Neural progenitor cell (in vitro differentiated cells): ENCODE measurements at regions not wholly inside any gene's neighbourhood (a gene's known extent, or its start where the extent isn't known, plus 50 kb on each side); places are given as distances from the start of the nearest gene placed in this dataset.

ENCODE experiments used
- DNase-seq: peaks from one replicate; pipeline ENCODE4 v3.0.0-alpha.2; 2016; ENCODE audit warnings: low spot score
- H2AFZ ChIP-seq: fragments of 200-600 bp; sonication (generic); replicated peaks from 2 replicates; pipeline ENCODE4 v1.6.1; 2016; ENCODE audit warnings: antibody characterized with exemption
- H3F3A ChIP-seq: fragments of 200-600 bp; sonication (generic); 2 replicates; pipeline ENCODE4 v1.6.1; 2016; ENCODE audit warnings: antibody characterized with exemption, low read depth
- H3K27ac ChIP-seq: fragments of 200-600 bp; sonication (generic); 2 replicates; pipeline ENCODE4 v1.5.1; 2016; ENCODE audit warnings: mild to moderate bottlenecking
- H3K27me3 ChIP-seq: fragments of 200-600 bp; sonication (generic); 2 replicates; pipeline ENCODE4 v1.6.1; 2016; ENCODE audit warnings: mild to moderate bottlenecking, moderate library complexity
- H3K36me3 ChIP-seq: fragments of 200-600 bp; sonication (generic); 2 replicates; pipeline ENCODE4 v1.5.1; 2016
- H3K4me1 ChIP-seq: fragments of 200-600 bp; sonication (generic); 2 replicates; pipeline ENCODE4 v1.6.1; 2016; ENCODE audit warnings: mixed run types
- H3K4me2 ChIP-seq: fragments of 200-600 bp; sonication (generic); 2 replicates; pipeline ENCODE4 v1.6.1; 2016
- H3K4me3 ChIP-seq: fragments of 200-600 bp; sonication (generic); 2 replicates; pipeline ENCODE4 v1.5.1; 2016
- H3K79me2 ChIP-seq: fragments of 200-600 bp; sonication (generic); 2 replicates; pipeline ENCODE4 v1.6.1; 2016; ENCODE audit warnings: low read depth
- H3K9ac ChIP-seq: fragments of 200-600 bp; sonication (generic); 2 replicates; pipeline ENCODE4 v1.6.1; 2016
- H3K9me3 ChIP-seq: fragments of 200-600 bp; sonication (generic); 2 replicates; pipeline ENCODE4 v1.5.1; 2016; ENCODE audit warnings: low read depth
- H4K20me1 ChIP-seq: fragments of 200-600 bp; sonication (generic); 2 replicates; pipeline ENCODE4 v1.6.1; 2016; ENCODE audit warnings: low read depth
- H3K27ac Mint-ChIP-seq: 3 replicates; pipeline ENCODE4 v1.8.0; 2021; ENCODE audit warnings: mixed read lengths
- H3K27me3 Mint-ChIP-seq: 2 replicates; pipeline ENCODE4 v1.8.0; 2022; ENCODE audit warnings: low read depth, mild to moderate bottlenecking, inconsistent platforms, moderate library complexity, mixed read lengths; ENCODE audit not compliant: insufficient read depth
- H3K36me3 Mint-ChIP-seq: 3 replicates; pipeline ENCODE4 v1.8.0; 2021; ENCODE audit warnings: mixed read lengths
- H3K4me1 Mint-ChIP-seq: 3 replicates; pipeline ENCODE4 v1.8.0; 2021; ENCODE audit warnings: mixed read lengths
- H3K4me3 Mint-ChIP-seq: 3 replicates; pipeline ENCODE4 v1.8.0; 2021; ENCODE audit warnings: mild to moderate bottlenecking, moderate library complexity, mixed read lengths
- H3K9me3 Mint-ChIP-seq: 3 replicates; pipeline ENCODE4 v1.8.0; 2020; ENCODE audit warnings: mixed read lengths
- CTCF ChIP-seq: fragments of 200-600 bp; sonication (generic); IDR thresholded peaks from 2 replicates; pipeline ENCODE4 v1.5.1; 2017; ENCODE audit warnings: antibody characterized with exemption, mild to moderate bottlenecking
- EZH2 ChIP-seq: fragments of 200-600 bp; sonication (generic); IDR thresholded peaks from 2 replicates; pipeline ENCODE4 v1.6.1; 2017; ENCODE audit warnings: antibody characterized with exemption, mild to moderate bottlenecking, moderate library complexity
- EZH2phosphoT487 ChIP-seq: fragments of 200-600 bp; sonication (generic); IDR thresholded peaks from 2 replicates; pipeline ENCODE4 v1.6.1; 2017; ENCODE audit warnings: antibody characterized with exemption

GRCh38 chr10:20399772-20400171 lies 497.3 kb downstream of the NEBL start:
- Histone ChIP-seq H3K4me3 (no peak overlapping the region), H3K27ac (no peak overlapping the region), H3K36me3 (no peaks in the 10 kb centered on the region), H2AFZ (peak overlapping the region; percentile 48), H3K4me1 (no peaks in the 10 kb centered on the region), H3K27me3 (no peaks in the 10 kb centered on the region), H3K4me2 (no peak overlapping the region), H3F3A (no peaks in the 10 kb centered on the region), H4K20me1 (no peaks in the 10 kb centered on the region), H3K79me2 (no peaks in the 10 kb centered on the region), H3K9ac (no peak overlapping the region), H3K9me3 (no peaks in the 10 kb centered on the region)
- H3K36me3 Mint-ChIP-seq = no peaks in the 10 kb centered on the region
- H3K27ac Mint-ChIP-seq = no peak overlapping the region
- H3K27me3 Mint-ChIP-seq = peaks cover 2% of the 10 kb centered on the region
- H3K9me3 Mint-ChIP-seq = no peaks in the 10 kb centered on the region
- no peak for DNase-seq
- no peak overlapping the region for H3K4me3 Mint-ChIP-seq
- H3K4me1 Mint-ChIP-seq = peaks cover 2% of the 10 kb centered on the region
- TF ChIP-seq EZH2phosphoT487 = no peak
- TF ChIP-seq EZH2 = no peak
- no peak for TF ChIP-seq CTCF

- Mint-ChIP-seq H3K4me3 (no peak overlapping the region), H3K27ac (no peak overlapping the region), H3K4me1 (no peaks in the 10 kb centered on the region), H3K27me3 (no peaks in the 10 kb centered on the region), H3K9me3 (no peaks in the 10 kb centered on the region), H3K36me3 (no peaks in the 10 kb centered on the region)
- DNase-seq = no peak
- Histone ChIP-seq H3K27me3 (no peaks in the 10 kb centered on the region), H2AFZ (no peak overlapping the region), H4K20me1 (no peaks in the 10 kb centered on the region), H3K27ac (no peak overlapping the region), H3K36me3 (no peaks in the 10 kb centered on the region), H3K4me2 (no peak overlapping the region), H3K9ac (no peak overlapping the region), H3K9me3 (no peaks in the 10 kb centered on the region), H3K79me2 (no peaks in the 10 kb centered on the region), H3K4me3 (no peak overlapping the region), H3K4me1 (no peaks in the 10 kb centered on the region), H3F3A (no peaks in the 10 kb centered on the region)
- TF ChIP-seq CTCF (no peak), EZH2phosphoT487 (no peak), EZH2 (no peak)
These were observed 500.4 kb downstream of the NEBL start for GRCh38 chr10:20396701-20397100.

GRCh38 chr10:20396205-20396604 lies 500.9 kb downstream of the NEBL start:
- no peak overlapping the region for H3K27ac Mint-ChIP-seq
- H3K36me3 ChIP-seq = no peaks in the 10 kb centered on the region
- no peak overlapping the region for H3K4me3 Mint-ChIP-seq
- no peaks in the 10 kb centered on the region for H3F3A ChIP-seq
- no peaks in the 10 kb centered on the region for H3K4me1 Mint-ChIP-seq
- no peak overlapping the region for H2AFZ ChIP-seq
- H3K4me3 ChIP-seq = no peak overlapping the region
- TF ChIP-seq EZH2phosphoT487 = no peak
- TF ChIP-seq CTCF = no peak
- no peak for TF ChIP-seq EZH2
- H3K9me3 ChIP-seq = no peaks in the 10 kb centered on the region
- no peaks in the 10 kb centered on the region for H3K27me3 ChIP-seq
- no peak overlapping the region for H3K4me2 ChIP-seq
- no peaks in the 10 kb centered on the region for H3K36me3 Mint-ChIP-seq
- H3K4me1 ChIP-seq = no peaks in the 10 kb centered on the region
- no peaks in the 10 kb centered on the region for H4K20me1 ChIP-seq
- no peak overlapping the region for H3K9ac ChIP-seq
- no peaks in the 10 kb centered on the region for H3K27me3 Mint-ChIP-seq
- no peak for DNase-seq
- no peak overlapping the region for H3K27ac ChIP-seq
- no peaks in the 10 kb centered on the region for H3K9me3 Mint-ChIP-seq
- H3K79me2 ChIP-seq = no peaks in the 10 kb centered on the region

- no peak overlapping the region for H3K27ac ChIP-seq
- Mint-ChIP-seq H3K4me1 (no peaks in the 10 kb centered on the region), H3K4me3 (no peak overlapping the region)
These were observed 505.5 kb downstream of the NEBL start for GRCh38 chr10:20391629-20392028.

More at GRCh38 chr10:20391629-20392028, 505.5 kb downstream of the NEBL start:
- Mint-ChIP-seq H3K9me3 (no peaks in the 10 kb centered on the region), H3K36me3 (no peaks in the 10 kb centered on the region), H3K27me3 (no peaks in the 10 kb centered on the region), H3K27ac (no peak overlapping the region)
- Histone ChIP-seq H4K20me1 (no peaks in the 10 kb centered on the region), H3K9ac (no peak overlapping the region), H3K36me3 (no peaks in the 10 kb centered on the region), H3K79me2 (no peaks in the 10 kb centered on the region), H3F3A (no peaks in the 10 kb centered on the region), H3K4me2 (no peak overlapping the region), H3K4me1 (no peaks in the 10 kb centered on the region), H3K27me3 (no peaks in the 10 kb centered on the region), H3K4me3 (no peak overlapping the region), H3K9me3 (no peaks in the 10 kb centered on the region), H2AFZ (no peak overlapping the region)
- TF ChIP-seq EZH2phosphoT487 (no peak), EZH2 (no peak), CTCF (no peak)
- DNase-seq = no peak
